Putamen (tissue), 1 donor: ENCODE measurements at regions not wholly inside any gene's neighbourhood (a gene's known extent, or its start where the extent isn't known, plus 50 kb on each side); places are given as distances from the start of the nearest gene placed in this dataset.
"Not testable (repeated sequence)": the region's sequence is repeated elsewhere in the genome, so short reads cannot be mapped to it uniquely, and the experiment has no call there.

Source experiments
- DNase-seq: peaks from one replicate; pipeline ENCODE4 v3.0.0-alpha.2; 2016; ENCODE audit warnings: low spot score

- not testable (repeated sequence) for DNase-seq
Measured at GRCh38 chr4:12333083-12333482, 904.4 kb upstream of the HS3ST1 start.

DNA sequence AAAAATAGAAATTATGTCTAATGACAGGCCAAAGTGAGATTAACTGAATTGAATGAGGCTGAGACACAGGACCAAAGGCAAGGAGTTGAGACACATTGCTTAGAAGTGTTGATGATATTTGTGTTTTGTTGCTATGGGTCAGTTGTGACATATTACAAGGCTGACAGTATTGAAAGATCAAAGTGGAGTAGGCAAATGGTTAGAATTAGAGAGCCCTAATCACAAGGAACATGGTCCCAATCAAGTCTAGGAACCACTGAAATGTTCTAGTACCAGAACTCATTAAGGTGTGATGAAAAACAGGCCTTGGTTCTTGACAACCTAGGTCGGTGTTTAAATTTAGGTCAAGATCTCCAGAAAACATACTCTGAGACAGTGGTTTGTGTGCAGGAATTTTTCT lies 896.3 kb upstream of the HS3ST1 start:
- no peak for DNase-seq

- no peak for DNase-seq
Measured at GRCh38 chr4:12319765-12320164, 891.1 kb upstream of the HS3ST1 start.

GRCh38 chr4:12304905-12305304 lies 876.2 kb upstream of the HS3ST1 start:
- DNase-seq: no peak

- DNase-seq: no peak
Measured at GRCh38 chr4:12296366-12296765, 867.7 kb upstream of the HS3ST1 start.

DNA sequence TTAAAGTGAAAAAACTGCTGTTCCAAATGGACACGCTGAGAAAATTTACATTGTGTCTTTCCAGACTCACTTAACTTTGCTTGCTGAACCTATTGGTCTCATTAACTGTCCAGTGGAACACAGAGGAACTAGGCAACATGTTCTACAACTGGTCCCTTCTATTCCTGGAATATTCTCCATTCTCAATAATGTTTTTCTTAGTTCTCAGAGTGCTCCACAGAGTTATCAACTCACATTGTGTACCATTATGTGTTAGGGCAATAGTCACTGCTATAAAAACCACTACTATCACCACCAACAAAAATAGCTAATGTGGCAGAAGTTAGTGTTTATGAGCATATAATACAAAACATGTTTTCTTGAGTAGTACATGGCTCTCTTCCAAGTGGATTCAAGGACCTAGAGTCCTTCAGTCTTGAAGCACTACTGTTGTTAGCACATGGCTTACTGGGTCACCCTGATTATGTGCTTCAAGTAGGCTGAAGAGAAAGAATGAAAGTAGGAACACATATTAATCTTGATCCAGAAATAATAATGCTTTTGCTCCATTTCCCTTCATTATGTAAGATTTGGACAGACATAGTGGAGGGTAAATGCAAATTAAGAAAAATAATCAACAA lies 865.3 kb upstream of the HS3ST1 start:
- no peak for DNase-seq

DNA sequence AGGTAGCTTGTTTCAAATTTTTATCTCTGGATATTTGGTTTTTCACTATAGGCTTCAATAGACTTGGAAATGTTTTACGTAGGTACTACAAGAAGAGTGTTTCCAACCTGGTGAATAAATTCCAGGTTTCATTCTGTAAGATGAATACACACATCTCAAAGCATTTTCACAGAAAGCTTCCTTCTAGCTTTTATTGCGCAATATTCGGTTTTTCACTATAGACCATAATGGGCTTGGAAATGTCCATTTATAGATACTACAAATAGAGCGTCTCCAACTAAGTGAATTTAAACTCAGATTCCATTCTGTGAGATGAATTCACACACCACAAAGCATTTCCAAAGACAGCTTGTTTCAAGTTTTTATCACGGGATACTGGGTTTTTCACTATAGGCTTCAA lies 857.7 kb upstream of the HS3ST1 start:
- no peak for DNase-seq

DNA sequence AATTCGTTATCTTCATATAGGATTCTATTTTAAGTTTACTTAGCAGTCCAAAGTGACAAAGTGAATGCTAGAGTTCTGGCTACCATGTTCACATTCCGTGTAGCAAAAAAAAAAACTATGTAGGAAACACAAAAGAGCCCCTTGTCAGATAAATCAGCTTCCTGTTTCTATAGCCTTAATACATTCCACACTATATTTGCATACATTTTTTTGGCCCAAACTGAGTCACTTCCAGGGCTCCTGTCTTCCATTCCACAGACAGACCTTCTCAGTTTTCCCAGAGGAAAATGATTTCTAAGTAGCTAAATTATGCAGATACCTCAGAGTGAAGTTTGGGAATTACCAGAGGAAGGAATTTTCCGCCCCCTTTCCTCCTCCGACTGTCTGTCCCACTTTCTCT lies 841.9 kb upstream of the HS3ST1 start:
- no peak for DNase-seq

- no peak for DNase-seq
Measured at GRCh38 chr4:12265554-12265953, 836.9 kb upstream of the HS3ST1 start.

- no peak for DNase-seq
Measured at GRCh38 chr4:12260453-12260852, 831.8 kb upstream of the HS3ST1 start.

- DNase-seq: no peak
Measured at GRCh38 chr4:12244973-12245372, 816.3 kb upstream of the HS3ST1 start.

- no peak for DNase-seq
Measured at GRCh38 chr4:12242354-12242753, 813.7 kb upstream of the HS3ST1 start.

GRCh38 chr4:12239897-12240636 lies 811.4 kb upstream of the HS3ST1 start:
- no peak for DNase-seq

GRCh38 chr4:12231098-12231497 lies 802.4 kb upstream of the HS3ST1 start:
- no peak for DNase-seq

GRCh38 chr4:12221031-12221430 lies 792.3 kb upstream of the HS3ST1 start:
- no peak for DNase-seq

- DNase-seq: no peak
Measured at GRCh38 chr4:12211636-12212035, 782.9 kb upstream of the HS3ST1 start.

DNA sequence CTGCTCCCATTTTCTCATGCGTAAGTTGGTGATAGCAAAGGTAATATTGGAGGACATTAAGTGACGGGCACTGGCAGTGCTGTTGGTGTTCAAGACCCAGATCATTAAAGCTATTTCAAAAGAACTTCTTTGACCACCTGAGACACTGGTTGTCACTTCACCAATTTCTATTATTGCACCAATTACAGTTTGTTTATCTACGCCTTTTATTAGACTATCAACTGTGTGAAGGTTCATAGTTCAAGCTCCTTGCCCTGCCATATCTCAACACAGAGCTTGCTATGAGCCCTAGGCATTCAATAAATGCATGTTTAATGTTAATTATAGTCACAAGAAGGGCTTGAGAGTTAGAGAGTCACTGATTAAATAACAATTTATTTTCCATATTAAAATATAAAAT lies 778.7 kb upstream of the HS3ST1 start:
- DNase-seq: no peak

GRCh38 chr4:12206091-12206490 lies 777.4 kb upstream of the HS3ST1 start:
- DNase-seq: no peak

DNA sequence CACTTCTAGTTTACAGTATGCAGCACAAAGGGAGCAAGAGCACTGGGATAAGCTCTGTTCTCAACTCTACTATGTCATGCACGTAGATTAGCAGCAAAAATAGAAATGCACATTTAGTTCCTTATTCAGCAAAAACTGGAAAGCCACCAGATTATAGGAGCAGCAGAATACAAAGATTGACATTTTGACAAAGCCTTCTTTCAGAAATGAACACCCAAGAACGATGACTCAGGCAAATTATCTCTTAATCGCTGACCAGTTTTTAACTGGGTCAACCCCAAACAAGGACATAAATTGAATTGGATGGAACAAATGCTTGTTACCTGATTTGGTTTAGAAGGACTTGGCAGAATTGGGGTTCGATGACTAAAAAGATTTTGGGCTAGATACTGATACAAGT lies 775.3 kb upstream of the HS3ST1 start:
- peak; percentile 18 for DNase-seq

DNA sequence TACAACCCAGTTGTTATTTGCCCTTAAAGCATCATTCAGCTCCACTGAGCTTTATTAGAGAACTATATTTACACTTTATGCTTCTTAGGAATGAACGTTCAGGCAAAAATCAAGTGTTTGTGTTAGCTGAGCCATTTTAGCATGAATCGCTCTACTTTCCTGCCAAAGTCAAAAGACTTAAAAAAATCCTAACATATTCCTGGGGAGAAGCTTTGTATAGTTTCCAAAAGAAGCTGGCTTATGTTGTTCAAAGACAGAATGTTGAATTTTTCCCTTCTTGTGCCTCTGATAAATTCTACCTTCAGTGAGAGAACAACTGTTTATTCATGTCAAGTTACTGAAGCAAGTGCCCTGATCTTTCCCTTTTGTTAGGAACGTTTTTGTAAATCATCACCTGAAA lies 771.5 kb upstream of the HS3ST1 start:
- DNase-seq: no peak

DNA sequence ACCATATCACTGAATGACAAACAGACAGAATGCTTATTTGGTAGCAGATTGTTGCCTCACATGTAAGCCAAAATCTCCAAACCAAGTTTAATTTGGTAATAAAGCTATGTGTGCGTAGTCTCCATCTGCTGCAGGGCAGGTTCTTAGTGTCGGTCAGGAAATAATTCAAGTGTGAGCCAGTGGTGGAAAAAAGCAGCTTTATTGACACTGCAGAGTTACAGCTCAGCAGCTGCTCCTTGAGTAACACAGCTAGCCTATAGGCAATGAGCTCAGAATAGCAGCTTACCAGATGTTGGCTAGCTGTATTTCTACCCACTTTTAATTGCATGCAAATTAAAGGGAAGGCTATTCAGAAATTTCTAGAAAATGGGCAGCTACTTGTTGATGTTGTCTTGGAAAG lies 757.8 kb upstream of the HS3ST1 start:
- DNase-seq: no peak

GRCh38 chr4:12178614-12179610 lies 750.2 kb upstream of the HS3ST1 start:
- DNase-seq: no peak

DNA sequence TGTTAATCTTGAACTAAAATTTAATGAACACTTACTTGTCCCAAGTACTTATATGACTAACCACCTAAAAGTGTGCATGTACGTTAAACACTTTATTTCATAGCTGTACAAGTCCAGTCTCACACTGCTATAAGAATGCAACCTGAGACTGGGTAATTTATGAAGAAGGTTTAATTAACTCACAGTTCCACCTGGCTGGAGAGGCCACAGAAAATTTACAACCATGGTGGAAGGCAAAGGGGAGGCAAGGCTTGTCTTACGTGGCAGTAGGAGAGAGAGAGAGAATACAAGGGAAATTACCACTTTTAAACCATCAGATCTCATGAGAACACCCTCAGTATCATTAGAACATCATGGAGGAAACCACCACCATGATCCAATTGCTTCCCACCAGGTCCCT lies 748.7 kb upstream of the HS3ST1 start:
- no peak for DNase-seq
